ENCODE measurements at regions not wholly inside any gene's neighbourhood (a gene's known extent, or its start where the extent isn't known, plus 50 kb on each side); places are given as distances from the start of the nearest gene placed in this dataset.

GRCh38 chr2:2742726-2743125 is 411.7 kb upstream of the MYT1L start:
- no CpG with 5 or more reads among the region's 2 CpGs for WGBS (ENCODE audit: insufficient coverage)
- no peaks in the 10 kb centered on the region for H3K36me3 ChIP-seq (ENCODE audit: control insufficient read depth in 2 of 2, extremely low read depth in 1 of 2, insufficient read depth in 1 of 2, low read length in 1 of 2)
- H3K36me3 Mint-ChIP-seq, result no peaks in the 10 kb centered on the region
- ChIA-PET CTCF (no interaction called here), POLR2A (no interaction called here)
- H3K27me3 ChIP-seq (replicated peaks in 1 of 2; ENCODE audit: control insufficient read depth in 2 of 2, extremely low read depth in 1 of 2, insufficient read depth in 2 of 2, low read length in 1 of 2), result peaks cover 0 to 2% of the 10 kb centered on the region in 2 experiments
- H3K9me3 Mint-ChIP-seq, result peaks cover 0 to 13% (median 8%) of the 10 kb centered on the region in 3 donors
- ATAC-seq (replicated peaks in 1 of 4), result no peak
- no peaks in the 10 kb centered on the region for H3K4me1 ChIP-seq (ENCODE audit: control insufficient read depth in 1 of 2, extremely low read depth in 1 of 2, insufficient read depth in 2 of 2, low read length in 2 of 2)
- DNase-seq, result no peak
- no peak overlapping the region for H3K27ac Mint-ChIP-seq
- H3K4me3 ChIP-seq (ENCODE audit: control insufficient read depth in 1 of 2, extremely low read depth in 1 of 2, low read length in 1 of 2), result no peak overlapping the region
- H3K27ac ChIP-seq (ENCODE audit: low read length), result no peak overlapping the region
- H3K27me3 Mint-ChIP-seq, result peaks cover 1 to 8% of the 10 kb centered on the region in 2 donors
- H3K9me3 ChIP-seq, result no peaks in the 10 kb centered on the region
- no peak overlapping the region for H3K4me3 Mint-ChIP-seq
- H3K4me1 Mint-ChIP-seq, result no peaks in the 10 kb centered on the region

GRCh38 chr2:2740238-2740775 is 409.2 kb upstream of the MYT1L start:
- CTCF ChIA-PET, result no interaction called here
- 80% methylated on average over 1 of the region's 1 CpG for WGBS (ENCODE audit: insufficient coverage)
- no peak overlapping the region for H3K27ac ChIP-seq (ENCODE audit: low read length)
- H3K9me3 Mint-ChIP-seq, result peaks cover 0 to 13% (median 8%) of the 10 kb centered on the region in 3 donors
- H3K36me3 Mint-ChIP-seq, result no peaks in the 10 kb centered on the region
- ATAC-seq (replicated peaks in 1 of 4), result no peak
- H3K4me1 ChIP-seq (ENCODE audit: control insufficient read depth in 1 of 2, extremely low read depth in 1 of 2, insufficient read depth in 2 of 2, low read length in 2 of 2), result no peaks in the 10 kb centered on the region
- peaks cover 0 to 2% of the 10 kb centered on the region in 2 experiments for H3K27me3 ChIP-seq (replicated peaks in 1 of 2; ENCODE audit: control insufficient read depth in 2 of 2, extremely low read depth in 1 of 2, insufficient read depth in 2 of 2, low read length in 1 of 2)
- no peak overlapping the region for H3K4me3 ChIP-seq (ENCODE audit: control insufficient read depth in 1 of 2, extremely low read depth in 1 of 2, low read length in 1 of 2)
- no peaks in the 10 kb centered on the region for H3K4me1 Mint-ChIP-seq
- no peak overlapping the region for H3K27ac Mint-ChIP-seq
- no peaks in the 10 kb centered on the region for H3K36me3 ChIP-seq (ENCODE audit: control insufficient read depth in 2 of 2, extremely low read depth in 1 of 2, insufficient read depth in 1 of 2, low read length in 1 of 2)
- POLR2A ChIA-PET, result no interaction called here
- H3K27me3 Mint-ChIP-seq, result peaks cover 1 to 4% of the 10 kb centered on the region in 2 donors
- no peak overlapping the region for H3K4me3 Mint-ChIP-seq
- DNase-seq, result no peak
- no peaks in the 10 kb centered on the region for H3K9me3 ChIP-seq

- H3K36me3 Mint-ChIP-seq, result no peaks in the 10 kb centered on the region
- no peak overlapping the region for H3K27ac ChIP-seq (ENCODE audit: low read length)
- H3K4me1 ChIP-seq (ENCODE audit: control insufficient read depth in 1 of 2, extremely low read depth in 1 of 2, insufficient read depth in 2 of 2, low read length in 2 of 2), result no peaks in the 10 kb centered on the region
- 87% methylated on average over 6 of the region's 9 CpGs for WGBS (ENCODE audit: insufficient coverage)
- ATAC-seq (replicated peaks in 1 of 4), result no peak
- H3K27ac Mint-ChIP-seq, result no peak overlapping the region
- no peaks in the 10 kb centered on the region for H3K4me1 Mint-ChIP-seq
- peaks cover 2 to 3% of the 10 kb centered on the region in 2 experiments for H3K27me3 ChIP-seq (replicated peaks in 1 of 2; ENCODE audit: control insufficient read depth in 2 of 2, extremely low read depth in 1 of 2, insufficient read depth in 2 of 2, low read length in 1 of 2)
- no peak overlapping the region for H3K4me3 Mint-ChIP-seq
- POLR2A ChIA-PET, result no interaction called here
- peaks cover 0 to 13% (median 8%) of the 10 kb centered on the region in 3 donors for H3K9me3 Mint-ChIP-seq
- no peaks in the 10 kb centered on the region for H3K9me3 ChIP-seq
- H3K4me3 ChIP-seq (ENCODE audit: control insufficient read depth in 1 of 2, extremely low read depth in 1 of 2, low read length in 1 of 2), result no peak overlapping the region
- CTCF ChIA-PET, result no interaction called here
- DNase-seq, result no peak
- H3K36me3 ChIP-seq (ENCODE audit: control insufficient read depth in 2 of 2, extremely low read depth in 1 of 2, insufficient read depth in 1 of 2, low read length in 1 of 2), result no peaks in the 10 kb centered on the region
- peaks cover 1 to 8% of the 10 kb centered on the region in 2 donors for H3K27me3 Mint-ChIP-seq
These were observed 408.2 kb upstream of the MYT1L start for GRCh38 chr2:2739231-2739795.

GRCh38 chr2:2738684-2739083 is 407.6 kb upstream of the MYT1L start:
- no peaks in the 10 kb centered on the region for H3K36me3 Mint-ChIP-seq
- peaks cover 2 to 8% of the 10 kb centered on the region in 2 donors for H3K27me3 Mint-ChIP-seq
- no peak overlapping the region for H3K27ac Mint-ChIP-seq
- no peaks in the 10 kb centered on the region for H3K4me1 ChIP-seq (ENCODE audit: control insufficient read depth in 1 of 2, extremely low read depth in 1 of 2, insufficient read depth in 2 of 2, low read length in 2 of 2)
- peaks cover 0 to 13% (median 8%) of the 10 kb centered on the region in 3 donors for H3K9me3 Mint-ChIP-seq
- no peaks in the 10 kb centered on the region for H3K4me1 Mint-ChIP-seq
- WGBS (ENCODE audit: insufficient coverage), result 76% methylated on average over 9 of the region's 11 CpGs
- ATAC-seq (replicated peaks in 1 of 4) (no peak), DNase-seq (no peak)
- CTCF ChIA-PET, result no interaction called here
- no peak overlapping the region for H3K4me3 ChIP-seq (ENCODE audit: control insufficient read depth in 1 of 2, extremely low read depth in 1 of 2, low read length in 1 of 2)
- H3K9me3 ChIP-seq, result no peaks in the 10 kb centered on the region
- H3K27ac ChIP-seq (ENCODE audit: low read length), result no peak overlapping the region
- no peaks in the 10 kb centered on the region for H3K36me3 ChIP-seq (ENCODE audit: control insufficient read depth in 2 of 2, extremely low read depth in 1 of 2, insufficient read depth in 1 of 2, low read length in 1 of 2)
- POLR2A ChIA-PET, result no interaction called here
- no peak overlapping the region for H3K4me3 Mint-ChIP-seq
- H3K27me3 ChIP-seq (replicated peaks in 1 of 2; ENCODE audit: control insufficient read depth in 2 of 2, extremely low read depth in 1 of 2, insufficient read depth in 2 of 2, low read length in 1 of 2), result peaks cover 2 to 9% of the 10 kb centered on the region in 2 experiments

- no peak for DNase-seq
- ChIA-PET CTCF (no interaction called here), POLR2A (no interaction called here)
- H3K9me3 Mint-ChIP-seq, result peaks cover 0 to 13% (median 8%) of the 10 kb centered on the region in 3 donors
- ATAC-seq (replicated peaks in 1 of 4), result no peak
- no peak overlapping the region for H3K27ac Mint-ChIP-seq
- H3K4me1 Mint-ChIP-seq, result no peaks in the 10 kb centered on the region
- H3K36me3 Mint-ChIP-seq, result no peaks in the 10 kb centered on the region
- Histone ChIP-seq H3K9me3 (no peaks in the 10 kb centered on the region), H3K4me1 (ENCODE audit: control insufficient read depth in 1 of 2, extremely low read depth in 1 of 2, insufficient read depth in 2 of 2, low read length in 2 of 2) (no peaks in the 10 kb centered on the region), H3K36me3 (ENCODE audit: control insufficient read depth in 2 of 2, extremely low read depth in 1 of 2, insufficient read depth in 1 of 2, low read length in 1 of 2) (no peaks in the 10 kb centered on the region), H3K27me3 (replicated peaks in 1 of 2; ENCODE audit: control insufficient read depth in 2 of 2, extremely low read depth in 1 of 2, insufficient read depth in 2 of 2, low read length in 1 of 2) (peaks cover 2 to 9% of the 10 kb centered on the region in 2 experiments), H3K27ac (ENCODE audit: low read length) (no peak overlapping the region), H3K4me3 (ENCODE audit: control insufficient read depth in 1 of 2, extremely low read depth in 1 of 2, low read length in 1 of 2) (no peak overlapping the region)
- no peak overlapping the region for H3K4me3 Mint-ChIP-seq
- H3K27me3 Mint-ChIP-seq, result peaks cover 1 to 8% of the 10 kb centered on the region in 2 donors
- 91% methylated on average over 9 of the region's 11 CpGs for WGBS (ENCODE audit: insufficient coverage)
These were observed 407.2 kb upstream of the MYT1L start for GRCh38 chr2:2738276-2738675.

GRCh38 chr2:2735041-2735440 is 404.0 kb upstream of the MYT1L start:
- Mint-ChIP-seq H3K27me3 (peaks cover 1 to 5% of the 10 kb centered on the region in 2 donors), H3K27ac (no peak overlapping the region)
- CTCF ChIA-PET, result no interaction called here

More at GRCh38 chr2:2735041-2735440, 404.0 kb upstream of the MYT1L start:
- no peak for ATAC-seq (replicated peaks in 1 of 4)
- no peak overlapping the region for H3K27ac ChIP-seq (ENCODE audit: low read length)
- no peaks in the 10 kb centered on the region for H3K36me3 ChIP-seq (ENCODE audit: control insufficient read depth in 2 of 2, extremely low read depth in 1 of 2, insufficient read depth in 1 of 2, low read length in 1 of 2)
- 80% methylated on average over 7 of the region's 7 CpGs for WGBS (ENCODE audit: insufficient coverage)
- no peaks in the 10 kb centered on the region for H3K4me1 ChIP-seq (ENCODE audit: control insufficient read depth in 1 of 2, extremely low read depth in 1 of 2, insufficient read depth in 2 of 2, low read length in 2 of 2)
- no peak overlapping the region for H3K4me3 Mint-ChIP-seq
- POLR2A ChIA-PET, result no interaction called here
- no peaks in the 10 kb centered on the region for H3K9me3 ChIP-seq
- no peak overlapping the region for H3K4me3 ChIP-seq (ENCODE audit: control insufficient read depth in 1 of 2, extremely low read depth in 1 of 2, low read length in 1 of 2)
- H3K27me3 ChIP-seq (replicated peaks in 1 of 2; ENCODE audit: control insufficient read depth in 2 of 2, extremely low read depth in 1 of 2, insufficient read depth in 2 of 2, low read length in 1 of 2), result peaks cover 2 to 10% of the 10 kb centered on the region in 2 experiments
- DNase-seq, result no peak
- no peaks in the 10 kb centered on the region for H3K4me1 Mint-ChIP-seq
- peaks cover 0 to 6% (median 6%) of the 10 kb centered on the region in 3 donors for H3K9me3 Mint-ChIP-seq
- no peaks in the 10 kb centered on the region for H3K36me3 Mint-ChIP-seq

Measured in T-cell (primary cell).